GM23248 (cell line): ENCODE measurements at regions not wholly inside any gene's neighbourhood (a gene's known extent, or its start where the extent isn't known, plus 50 kb on each side); places are given as distances from the start of the nearest gene placed in this dataset.

Source experiments
- DNase-seq: peaks from one replicate; pipeline ENCODE4 v3.0.0-alpha.2; 2015
- H2AFZ ChIP-seq: fragments of 200-600 bp; sonication (generic); 2 replicates; pipeline ENCODE4 v1.6.1; 2016; ENCODE audit warnings: antibody characterized with exemption
- H3F3A ChIP-seq: fragments of 200-600 bp; sonication (generic); 2 replicates; pipeline ENCODE4 v1.6.1; 2016; ENCODE audit warnings: mild to moderate bottlenecking, antibody characterized with exemption, mixed run types; ENCODE audit not compliant: insufficient read depth
- H3K27ac ChIP-seq: fragments of 200-600 bp; sonication (generic); 2 replicates; pipeline ENCODE4 v1.5.1; 2016; ENCODE audit warnings: mild to moderate bottlenecking
- H3K27me3 ChIP-seq: fragments of 200-600 bp; sonication (generic); replicated peaks from 2 replicates; pipeline ENCODE4 v1.6.1; 2016; ENCODE audit warnings: mild to moderate bottlenecking; ENCODE audit not compliant: insufficient read depth
- H3K36me3 ChIP-seq: fragments of 200-600 bp; sonication (generic); 2 replicates; pipeline ENCODE4 v1.6.1; 2016; ENCODE audit warnings: low read depth, mild to moderate bottlenecking
- H3K4me1 ChIP-seq: fragments of 200-600 bp; sonication (generic); 2 replicates; pipeline ENCODE4 v1.6.1; 2016; ENCODE audit warnings: mild to moderate bottlenecking; ENCODE audit not compliant: insufficient read depth
- H3K4me2 ChIP-seq: fragments of 200-600 bp; sonication (generic); one replicate; pipeline ENCODE4 v1.6.1; 2016; ENCODE audit warnings: mild to moderate bottlenecking; ENCODE audit not compliant: unreplicated experiment
- H3K4me3 ChIP-seq: fragments of 200-600 bp; sonication (generic); 2 replicates; pipeline ENCODE4 v1.5.1; 2016; ENCODE audit warnings: mild to moderate bottlenecking
- H3K79me2 ChIP-seq: fragments of 200-600 bp; sonication (generic); 2 replicates; pipeline ENCODE4 v1.6.1; 2016; ENCODE audit warnings: mild to moderate bottlenecking; ENCODE audit not compliant: insufficient read depth
- H3K9ac ChIP-seq: fragments of 200-600 bp; sonication (generic); 2 replicates; pipeline ENCODE4 v1.6.1; 2016; ENCODE audit warnings: mild to moderate bottlenecking
- H3K9me2 ChIP-seq: fragments of 200-600 bp; sonication (generic); 2 replicates; pipeline ENCODE4 v1.6.1; 2016; ENCODE audit warnings: mixed run types, mild to moderate bottlenecking, moderate library complexity; ENCODE audit not compliant: insufficient read depth
- H3K9me3 ChIP-seq: fragments of 200-600 bp; sonication (generic); one replicate; pipeline ENCODE4 v1.6.1; 2017; ENCODE audit warnings: low read depth
- H4K20me1 ChIP-seq: fragments of 200-600 bp; sonication (generic); 2 replicates; pipeline ENCODE4 v1.6.0; 2016; ENCODE audit not compliant: insufficient read depth
- EZH2 ChIP-seq: fragments of 200-600 bp; sonication (generic); IDR thresholded peaks from 2 replicates; pipeline ENCODE4 v1.6.1; 2018; ENCODE audit warnings: antibody characterized with exemption, mild to moderate bottlenecking; ENCODE audit not compliant: insufficient read depth, poor library complexity, severe bottlenecking
- EZH2phosphoT487 ChIP-seq: fragments of 200-600 bp; sonication (generic); IDR thresholded peaks from 2 replicates; pipeline ENCODE4 v1.6.1; 2018; ENCODE audit warnings: antibody characterized with exemption, moderate library complexity, mild to moderate bottlenecking, low read depth; ENCODE audit not compliant: insufficient read depth
- WGBS, 2 experiments: methylation state at CpG; one replicate each; pipeline ENCODE4 v1.1.6; 2015 to 2017; ENCODE audit warnings: low lambda C conversion rate in 2 of 2, low coverage in 1 of 2; ENCODE audit errors: missing lambda C conversion rate in 2 of 2; 5-methylcytosine and 5-hydroxymethylcytosine counted together
- in situ Hi-C: fragments of 300-500 bp; cut with MboI; formaldehyde crosslinking; loops from 2 replicates; pipeline ENCODE4 v1.15.0; 2020

DNA sequence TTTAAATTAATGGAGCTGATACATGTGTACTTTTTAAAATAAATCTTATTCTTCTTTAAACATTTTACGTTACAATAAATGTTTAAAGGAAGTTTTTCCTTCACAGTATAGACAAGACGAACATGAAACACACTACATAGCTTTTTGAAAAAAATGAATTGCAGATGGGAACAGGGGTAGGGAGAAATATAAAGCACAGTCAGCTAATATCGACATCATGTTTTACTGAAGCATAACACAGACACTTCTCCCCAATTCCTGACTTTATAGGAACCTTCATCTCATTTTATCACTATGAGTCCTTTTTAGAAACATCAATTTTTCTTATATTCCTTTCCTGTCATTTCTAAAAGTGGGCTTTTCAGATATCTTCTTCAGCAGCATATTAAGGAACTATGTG lies 153.5 kb downstream of the MACC1 start:
- H3K4me2 ChIP-seq, result no peak overlapping the region
- no peak overlapping the region for H3K27ac ChIP-seq
- H3K4me1 ChIP-seq, result peaks cover 21% of the 10 kb centered on the region
- DNase-seq, result no peak
- H3K9ac ChIP-seq, result no peak overlapping the region
- no peaks in the 10 kb centered on the region for H3K9me3 ChIP-seq
- H4K20me1 ChIP-seq, result no peaks in the 10 kb centered on the region
- peaks cover 23% of the 10 kb centered on the region for H3F3A ChIP-seq
- in situ Hi-C loops, result no loop called here
- H3K36me3 ChIP-seq, result no peaks in the 10 kb centered on the region
- WGBS, 2 experiments, result 29 to 37% methylated on average over 3 of the region's 3 CpGs
- H3K27me3 ChIP-seq, result no peaks in the 10 kb centered on the region
- no peak overlapping the region for H3K4me3 ChIP-seq
- H2AFZ ChIP-seq, result peak overlapping the region; percentile 11; the same call in 1 of the 2 replicates
- H3K9me2 ChIP-seq, result no peaks in the 10 kb centered on the region
- no peaks in the 10 kb centered on the region for H3K79me2 ChIP-seq
- no peak for TF ChIP-seq EZH2phosphoT487
- TF ChIP-seq EZH2, result no peak

DNA sequence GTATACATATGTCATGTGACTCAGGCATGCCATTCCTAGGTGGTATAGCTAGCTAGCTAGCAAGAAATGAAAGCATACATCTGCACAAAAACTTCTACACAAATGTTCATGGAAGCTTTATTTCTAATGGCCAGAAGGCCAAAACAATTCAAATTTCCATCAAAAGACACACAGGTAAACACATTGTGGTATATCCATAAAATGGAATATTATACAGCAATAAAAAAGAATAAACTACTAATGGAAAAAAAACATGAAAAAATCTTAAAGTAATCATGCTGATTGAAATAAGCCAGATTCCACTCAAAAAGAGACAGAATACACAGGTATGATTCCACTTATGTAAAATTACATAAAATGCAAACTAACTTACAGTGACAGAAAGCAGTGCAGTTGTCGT lies 154.3 kb downstream of the MACC1 start:
- in situ Hi-C loops, result no loop called here

DNA sequence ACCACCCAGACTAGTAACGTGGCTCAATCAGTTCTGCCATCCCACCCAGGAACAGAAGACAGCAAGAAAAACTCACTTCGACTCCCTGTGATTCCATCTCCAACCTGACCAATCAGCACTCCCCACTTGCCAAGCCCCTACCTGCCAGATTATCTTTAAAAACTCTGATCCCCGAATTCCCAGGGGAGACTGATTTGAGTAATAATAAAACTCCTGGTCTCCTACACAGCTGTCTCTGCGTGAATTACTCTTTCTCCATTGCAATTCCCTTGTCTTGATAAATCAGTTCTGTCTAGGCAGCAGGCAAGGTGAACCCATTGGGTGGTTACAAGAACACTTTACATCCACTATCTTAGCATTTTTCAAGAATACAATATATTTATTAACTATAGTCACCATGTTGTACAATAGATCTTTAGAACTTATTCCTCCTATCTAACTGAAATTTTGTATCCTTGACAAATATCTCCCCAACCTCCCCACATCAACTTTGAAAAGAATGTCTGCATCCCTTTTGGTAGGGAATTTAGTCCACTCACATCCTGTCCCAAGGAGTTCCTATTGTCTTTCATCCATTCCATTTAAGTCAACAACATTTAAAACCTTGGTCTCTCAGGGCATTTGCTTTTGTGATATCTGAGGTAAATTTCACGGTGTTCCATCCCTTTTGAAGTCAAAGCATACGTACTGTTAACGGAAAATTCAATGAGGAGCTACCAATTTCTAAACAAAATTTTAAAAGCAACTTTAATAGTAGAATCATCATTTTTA lies 163.7 kb downstream of the MACC1 start:
- H4K20me1 ChIP-seq, result no peaks in the 10 kb centered on the region
- no peak overlapping the region for H2AFZ ChIP-seq
- WGBS, 2 experiments, result 61 to 64% methylated on average over 7 of the region's 7 CpGs
- no peaks in the 10 kb centered on the region for H3K79me2 ChIP-seq
- no peak overlapping the region for H3K4me2 ChIP-seq
- H3K9me2 ChIP-seq, result no peaks in the 10 kb centered on the region
- in situ Hi-C loops, result no loop called here
- H3F3A ChIP-seq, result no peaks in the 10 kb centered on the region
- no peaks in the 10 kb centered on the region for H3K4me1 ChIP-seq
- DNase-seq, result no peak
- no peaks in the 10 kb centered on the region for H3K27me3 ChIP-seq
- H3K9me3 ChIP-seq, result no peaks in the 10 kb centered on the region
- H3K9ac ChIP-seq, result no peak overlapping the region
- no peaks in the 10 kb centered on the region for H3K36me3 ChIP-seq
- H3K4me3 ChIP-seq, result no peak overlapping the region
- TF ChIP-seq EZH2 (no peak), EZH2phosphoT487 (no peak)
- no peak overlapping the region for H3K27ac ChIP-seq

More for the DNA sequence above, 154.3 kb downstream of the MACC1 start:
- Histone ChIP-seq H3K9me2 (no peaks in the 10 kb centered on the region), H4K20me1 (no peaks in the 10 kb centered on the region), H3K4me3 (no peak overlapping the region), H2AFZ (no peak overlapping the region), H3K79me2 (no peaks in the 10 kb centered on the region), H3K36me3 (no peaks in the 10 kb centered on the region), H3K4me1 (peaks cover 21% of the 10 kb centered on the region), H3K27me3 (no peaks in the 10 kb centered on the region), H3F3A (peaks cover 23% of the 10 kb centered on the region), H3K9me3 (no peaks in the 10 kb centered on the region), H3K9ac (no peak overlapping the region), H3K4me2 (no peak overlapping the region), H3K27ac (no peak overlapping the region)
- no peak for DNase-seq
- TF ChIP-seq EZH2 (no peak), EZH2phosphoT487 (no peak)
- WGBS, 2 experiments, result 74 to 84% methylated on average over 1 of the region's 1 CpG

DNA sequence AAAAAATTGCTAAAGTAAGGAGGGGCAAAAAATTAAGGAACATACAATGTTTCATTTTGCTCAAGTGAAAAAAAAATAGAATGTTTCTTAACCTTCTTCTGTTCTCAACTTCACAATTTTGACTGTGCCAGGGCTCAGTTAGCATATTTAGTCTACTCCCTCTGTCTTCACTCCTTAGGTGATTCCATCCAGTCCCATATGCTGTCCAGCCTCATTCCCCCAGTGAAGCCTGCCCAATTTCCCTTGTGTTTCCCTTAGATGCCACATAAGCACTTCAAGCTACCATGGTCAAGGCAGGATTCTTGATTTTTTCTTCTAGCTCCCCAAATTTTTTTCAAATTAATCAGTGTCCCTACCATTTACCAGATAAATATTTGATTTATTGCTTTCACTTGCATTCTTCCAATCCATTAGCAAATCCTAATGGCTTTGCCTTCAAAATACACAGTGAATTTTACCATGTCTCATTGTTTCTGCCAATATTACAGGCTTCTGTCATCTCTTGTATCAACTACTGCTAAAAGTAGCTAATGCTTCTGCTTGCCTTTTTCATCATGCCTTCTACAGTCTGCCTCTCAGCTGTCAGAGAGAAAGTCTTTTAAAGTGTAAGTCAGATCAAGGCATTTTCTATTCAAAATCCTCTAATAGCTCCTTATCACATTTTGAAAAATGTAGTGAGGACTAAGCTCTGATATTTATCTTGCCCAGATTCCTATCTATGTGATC lies 166.8 kb downstream of the MACC1 start:
- no peaks in the 10 kb centered on the region for H3K79me2 ChIP-seq
- in situ Hi-C loops, result no loop called here
- no peaks in the 10 kb centered on the region for H3K9me2 ChIP-seq
- no peak overlapping the region for H3K4me3 ChIP-seq
- H3K4me2 ChIP-seq, result no peak overlapping the region
- H3K27me3 ChIP-seq, result no peaks in the 10 kb centered on the region
- no peaks in the 10 kb centered on the region for H4K20me1 ChIP-seq
- no peaks in the 10 kb centered on the region for H3K9me3 ChIP-seq
- no peaks in the 10 kb centered on the region for H3K36me3 ChIP-seq
- TF ChIP-seq EZH2 (no peak), EZH2phosphoT487 (no peak)
- H3K4me1 ChIP-seq, result no peaks in the 10 kb centered on the region
- no peak overlapping the region for H2AFZ ChIP-seq
- H3K9ac ChIP-seq, result no peak overlapping the region
- no peak for DNase-seq
- H3K27ac ChIP-seq, result no peak overlapping the region
- H3F3A ChIP-seq, result no peaks in the 10 kb centered on the region
